ENCODE measurements at regions not wholly inside any gene's neighbourhood (a gene's known extent, or its start where the extent isn't known, plus 50 kb on each side); places are given as distances from the start of the nearest gene placed in this dataset.

- DNase-seq (ENCODE audit: low read depth in 2 of 2), result peak; percentile 6 to 42
Observed at GRCh38 chr2:106572541-106573450, 85.6 kb downstream of the CD8B2 start.

GRCh38 chr2:106573773-106574172, 86.6 kb downstream of the CD8B2 start:
- no peak for DNase-seq (ENCODE audit: low read depth in 2 of 2)

GRCh38 chr2:106575955-106576354, 88.8 kb downstream of the CD8B2 start:
- peak in 1 of 2 donors; percentile 52 for DNase-seq (ENCODE audit: low read depth in 2 of 2)

- no peak for DNase-seq (ENCODE audit: low read depth in 2 of 2)
Observed at GRCh38 chr2:106577255-106577651, 90.1 kb downstream of the CD8B2 start.

- peak in 1 of 2 donors; percentile 65 for DNase-seq (ENCODE audit: low read depth in 2 of 2)
Observed at GRCh38 chr2:106579750-106580197, 92.6 kb downstream of the CD8B2 start.

- DNase-seq (ENCODE audit: low read depth in 2 of 2), result no peak
Observed at GRCh38 chr2:106580241-106580640, 93.1 kb downstream of the CD8B2 start.

GRCh38 chr2:106581328-106581727, 94.2 kb downstream of the CD8B2 start:
- DNase-seq (ENCODE audit: low read depth in 2 of 2), result no peak

GRCh38 chr2:106581755-106582147, 94.6 kb downstream of the CD8B2 start:
- no peak for DNase-seq (ENCODE audit: low read depth in 2 of 2)

GRCh38 chr2:106582148-106583143, 95.3 kb downstream of the CD8B2 start:
- DNase-seq (ENCODE audit: low read depth in 2 of 2), result peak; percentile 77 to 84

- DNase-seq (ENCODE audit: low read depth in 2 of 2), result no peak
Observed at GRCh38 chr2:106584304-106584954, 97.3 kb downstream of the CD8B2 start.

- DNase-seq (ENCODE audit: low read depth in 2 of 2), result peak in 1 of 2 donors; percentile 17
Observed at GRCh38 chr2:106596844-106597243, 109.7 kb downstream of the CD8B2 start.

- no peak for DNase-seq (ENCODE audit: low read depth in 2 of 2)
Observed at GRCh38 chr2:106599540-106599939, 112.4 kb downstream of the CD8B2 start.

- no peak for DNase-seq (ENCODE audit: low read depth in 2 of 2)
Observed at GRCh38 chr2:106602042-106602441, 114.9 kb downstream of the CD8B2 start.

GRCh38 chr2:106606652-106607051, 119.5 kb downstream of the CD8B2 start:
- DNase-seq (ENCODE audit: low read depth in 2 of 2), result no peak

GRCh38 chr2:106607371-106607770, 120.2 kb downstream of the CD8B2 start:
- no peak for DNase-seq (ENCODE audit: low read depth in 2 of 2)

GRCh38 chr2:106609780-106610179, 122.6 kb downstream of the CD8B2 start:
- DNase-seq (ENCODE audit: low read depth in 2 of 2), result no peak

- DNase-seq (ENCODE audit: low read depth in 2 of 2), result no peak
Observed at GRCh38 chr2:106614511-106615291, 127.5 kb downstream of the CD8B2 start.

- no peak for DNase-seq (ENCODE audit: low read depth in 2 of 2)
Observed at GRCh38 chr2:106618614-106619013, 131.4 kb downstream of the CD8B2 start.

GRCh38 chr2:106623456-106623855, 136.3 kb downstream of the CD8B2 start:
- no peak for DNase-seq (ENCODE audit: low read depth in 2 of 2)

GRCh38 chr2:106624787-106625380, 137.7 kb downstream of the CD8B2 start:
- DNase-seq (ENCODE audit: low read depth in 2 of 2), result no peak
